Cardiac muscle cell (in vitro differentiated cells and primary cell): ENCODE measurements at regions not wholly inside any gene's neighbourhood (a gene's known extent, or its start where the extent isn't known, plus 50 kb on each side); places are given as distances from the start of the nearest gene placed in this dataset.

Experiments used
- DNase-seq, 2 donors: peaks; one replicate each; pipeline versions ENCODE4 v3.0.0 to v3.0.0-alpha.2; 2010 to 2017; ENCODE audit warnings: low read depth in 1 of 2, low spot score in 1 of 2
- H3K27ac ChIP-seq: fragments of 200-600 bp; sonication (generic); 2 replicates; pipeline ENCODE4 v1.5.1; 2016
- H3K27me3 ChIP-seq: fragments of 200-600 bp; sonication (generic); 2 replicates; pipeline ENCODE4 v1.6.0; 2016; ENCODE audit warnings: control low read depth
- H3K36me3 ChIP-seq: fragments of 200-600 bp; sonication (generic); 2 replicates; pipeline ENCODE4 v1.5.1; 2016; ENCODE audit warnings: control low read depth
- H3K4me1 ChIP-seq: fragments of 200-600 bp; sonication (generic); 2 replicates; pipeline ENCODE4 v1.8.1; 2017; ENCODE audit warnings: low read depth, mild to moderate bottlenecking, mixed run types
- H3K4me3 ChIP-seq: fragments of 200-600 bp; sonication (generic); 2 replicates; pipeline ENCODE4 v1.5.1; 2016; ENCODE audit warnings: mild to moderate bottlenecking
- H3K9me3 ChIP-seq: fragments of 200-600 bp; sonication (generic); 2 replicates; pipeline ENCODE4 v1.5.1; 2017; ENCODE audit warnings: low read depth, mild to moderate bottlenecking, control low read depth
- TF ChIP-seq, protein P1 (sequence below): IDR thresholded peaks from 2 replicates; pipeline ENCODE4 v1.5.1; 2012; ENCODE audit warnings: low read depth, mild to moderate bottlenecking, low read length

DNA sequence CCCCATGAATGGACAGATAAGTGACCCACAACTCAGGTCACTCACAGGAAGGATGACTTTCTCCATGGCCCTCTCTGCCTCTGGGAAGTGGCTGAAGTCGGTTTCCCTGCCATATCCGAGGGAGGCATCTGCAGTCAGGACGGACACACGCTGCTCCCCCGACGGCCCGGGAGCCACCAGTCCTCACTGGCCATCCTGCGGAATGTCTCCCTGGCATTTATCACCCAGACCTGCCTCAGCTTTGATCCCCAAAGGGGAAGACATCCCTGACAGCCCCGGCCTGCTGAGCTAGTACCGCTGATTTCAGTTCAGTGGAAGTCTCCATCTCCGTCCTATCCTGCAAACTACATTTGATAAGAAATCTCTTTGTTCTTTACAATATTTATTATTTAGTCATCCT lies 339.5 kb upstream of the MKI67 start:
- H3K27me3 ChIP-seq: peaks cover 2% of the 10 kb centered on the region
- TF ChIP-seq, protein P1, sequence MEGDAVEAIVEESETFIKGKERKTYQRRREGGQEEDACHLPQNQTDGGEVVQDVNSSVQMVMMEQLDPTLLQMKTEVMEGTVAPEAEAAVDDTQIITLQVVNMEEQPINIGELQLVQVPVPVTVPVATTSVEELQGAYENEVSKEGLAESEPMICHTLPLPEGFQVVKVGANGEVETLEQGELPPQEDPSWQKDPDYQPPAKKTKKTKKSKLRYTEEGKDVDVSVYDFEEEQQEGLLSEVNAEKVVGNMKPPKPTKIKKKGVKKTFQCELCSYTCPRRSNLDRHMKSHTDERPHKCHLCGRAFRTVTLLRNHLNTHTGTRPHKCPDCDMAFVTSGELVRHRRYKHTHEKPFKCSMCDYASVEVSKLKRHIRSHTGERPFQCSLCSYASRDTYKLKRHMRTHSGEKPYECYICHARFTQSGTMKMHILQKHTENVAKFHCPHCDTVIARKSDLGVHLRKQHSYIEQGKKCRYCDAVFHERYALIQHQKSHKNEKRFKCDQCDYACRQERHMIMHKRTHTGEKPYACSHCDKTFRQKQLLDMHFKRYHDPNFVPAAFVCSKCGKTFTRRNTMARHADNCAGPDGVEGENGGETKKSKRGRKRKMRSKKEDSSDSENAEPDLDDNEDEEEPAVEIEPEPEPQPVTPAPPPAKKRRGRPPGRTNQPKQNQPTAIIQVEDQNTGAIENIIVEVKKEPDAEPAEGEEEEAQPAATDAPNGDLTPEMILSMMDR: no peak
- DNase-seq: no peak
- no peak overlapping the region for H3K27ac ChIP-seq
- no peak overlapping the region for H3K4me3 ChIP-seq
- H3K9me3 ChIP-seq: no peaks in the 10 kb centered on the region
- H3K36me3 ChIP-seq: no peaks in the 10 kb centered on the region
- H3K4me1 ChIP-seq: no peaks in the 10 kb centered on the region

DNA sequence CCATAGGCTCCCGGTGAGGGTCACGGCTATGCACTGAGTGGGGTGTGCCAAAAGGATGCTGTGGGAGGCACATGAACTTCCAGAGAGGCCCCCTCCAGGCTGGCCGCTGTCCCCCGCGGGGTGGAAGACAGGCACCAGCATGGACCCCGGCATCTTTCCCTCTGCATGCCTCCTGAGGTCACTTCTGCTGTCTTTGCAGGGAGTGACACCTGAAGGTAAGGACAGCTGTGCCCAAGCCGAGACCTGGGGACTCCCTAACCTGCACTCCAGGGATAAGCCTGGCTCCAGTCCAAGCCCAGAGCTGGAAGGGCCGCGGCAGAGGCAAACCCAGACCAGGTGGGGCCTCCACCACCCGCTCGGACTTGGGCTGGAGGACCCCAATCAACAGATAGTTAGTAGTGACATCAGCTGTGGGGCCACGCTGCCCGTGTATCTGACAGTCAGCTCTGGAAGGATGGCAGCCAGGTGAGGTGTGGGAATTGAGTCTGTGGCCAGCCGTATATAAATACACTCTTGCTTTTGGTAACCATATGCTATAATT lies 340.7 kb upstream of the MKI67 start:
- Histone ChIP-seq H3K27ac (no peak overlapping the region), H3K4me1 (no peaks in the 10 kb centered on the region), H3K36me3 (no peaks in the 10 kb centered on the region), H3K9me3 (no peaks in the 10 kb centered on the region), H3K4me3 (no peak overlapping the region), H3K27me3 (peaks cover 2% of the 10 kb centered on the region)
- no peak for DNase-seq
- TF ChIP-seq, protein P1: no peak

DNA sequence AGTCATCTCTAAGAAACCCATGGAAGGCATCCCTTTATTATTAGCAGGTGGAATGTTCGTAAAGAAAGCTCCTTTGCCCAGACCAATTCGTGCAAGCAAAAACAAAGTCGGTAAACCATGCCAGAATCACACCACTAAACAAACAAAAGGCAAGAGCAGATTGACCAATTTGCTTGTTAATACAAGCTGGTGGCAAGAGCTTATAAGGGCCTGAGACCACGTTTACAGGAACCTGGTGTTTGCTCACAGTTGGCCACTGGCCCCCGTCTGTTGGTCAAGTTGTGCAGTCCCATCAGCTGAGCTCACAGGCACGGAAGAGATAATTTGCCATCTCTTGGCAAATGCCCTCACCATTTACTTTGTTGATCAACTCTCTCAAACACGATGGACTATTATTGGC lies 342.2 kb upstream of the MKI67 start:
- Histone ChIP-seq H3K27me3 (peaks cover 8% of the 10 kb centered on the region), H3K4me3 (no peak overlapping the region), H3K9me3 (no peaks in the 10 kb centered on the region), H3K27ac (no peak overlapping the region), H3K4me1 (no peaks in the 10 kb centered on the region), H3K36me3 (no peaks in the 10 kb centered on the region)
- TF ChIP-seq, protein P1: no peak
- no peak for DNase-seq

DNA sequence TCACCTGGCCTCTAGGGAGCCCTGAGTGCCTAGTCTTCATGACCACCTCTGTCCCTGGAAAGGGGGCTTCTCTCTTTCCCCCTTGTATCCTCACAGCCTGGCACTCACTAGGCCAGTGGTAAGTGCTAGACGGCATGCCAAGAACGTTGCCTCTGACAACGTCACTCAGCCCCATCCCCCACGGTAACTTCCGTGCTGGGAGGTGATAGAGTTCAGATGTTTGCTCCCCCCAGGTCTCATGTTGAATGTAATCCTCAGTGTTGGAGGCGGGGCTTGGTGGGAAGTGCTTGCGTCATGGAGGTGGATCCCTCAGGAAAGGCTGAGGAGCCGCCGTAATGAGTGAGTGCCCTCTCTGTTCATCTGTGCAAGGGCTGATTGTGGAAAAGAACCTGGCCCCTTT lies 343.3 kb upstream of the MKI67 start:
- no peaks in the 10 kb centered on the region for H3K4me1 ChIP-seq
- no peaks in the 10 kb centered on the region for H3K9me3 ChIP-seq
- H3K27ac ChIP-seq: no peak overlapping the region
- TF ChIP-seq, protein P1: no peak
- peaks cover 6% of the 10 kb centered on the region for H3K27me3 ChIP-seq
- H3K36me3 ChIP-seq: no peaks in the 10 kb centered on the region
- no peak for DNase-seq
- H3K4me3 ChIP-seq: no peak overlapping the region

DNA sequence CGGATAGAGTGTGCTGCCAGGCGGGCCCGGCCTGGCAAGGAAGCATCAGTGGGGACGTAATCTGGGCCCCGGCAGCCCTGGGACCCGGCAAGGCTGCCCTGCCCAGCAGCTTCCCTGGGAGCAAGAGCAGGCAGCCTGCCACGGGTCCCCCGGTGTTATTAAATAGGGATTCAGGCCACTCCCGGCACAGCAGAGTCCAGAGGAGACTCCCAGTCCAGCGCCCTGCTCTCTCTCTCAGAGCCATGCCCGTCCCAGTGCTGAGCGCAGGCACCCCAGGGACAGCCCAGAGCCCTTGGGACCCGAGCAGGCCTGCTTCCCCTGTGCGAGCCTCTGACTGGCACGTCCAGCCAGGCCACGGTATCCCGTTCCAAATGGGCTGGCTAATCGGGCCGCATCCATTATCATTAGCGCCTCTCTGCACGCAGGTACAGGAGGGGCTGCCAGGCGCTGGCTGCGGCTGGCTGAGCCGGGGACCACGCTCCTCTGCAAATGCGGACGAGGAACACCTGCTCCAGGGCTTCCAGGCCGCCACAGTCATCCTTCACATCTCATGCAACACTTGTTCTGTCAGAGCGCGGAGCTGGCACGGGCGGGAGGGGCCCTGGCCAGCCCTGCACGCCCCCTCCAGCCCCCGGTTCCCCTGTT lies 344.2 kb upstream of the MKI67 start:
- TF ChIP-seq, protein P1: no peak
- no peak for DNase-seq
- no peak overlapping the region for H3K4me3 ChIP-seq
- H3K9me3 ChIP-seq: no peaks in the 10 kb centered on the region
- H3K4me1 ChIP-seq: no peaks in the 10 kb centered on the region
- H3K27me3 ChIP-seq: peaks cover 6% of the 10 kb centered on the region
- no peaks in the 10 kb centered on the region for H3K36me3 ChIP-seq
- H3K27ac ChIP-seq: no peak overlapping the region
